GM19372 (cell line): ENCODE measurements at regions not wholly inside any gene's neighbourhood (a gene's known extent, or its start where the extent isn't known, plus 50 kb on each side); places are given as distances from the start of the nearest gene placed in this dataset.
"Not testable (repeated sequence)": the region's sequence is repeated elsewhere in the genome, so short reads cannot be mapped to it uniquely, and the experiment has no call there.

Experiments
- ATAC-seq: cut with Tn5 transposase; IDR thresholded peaks from one replicate; pipeline ENCODE4 v1.9.1; 2021; ENCODE audit warnings: mild to moderate bottlenecking, low read depth, moderate library complexity; ENCODE audit not compliant: unreplicated experiment

DNA sequence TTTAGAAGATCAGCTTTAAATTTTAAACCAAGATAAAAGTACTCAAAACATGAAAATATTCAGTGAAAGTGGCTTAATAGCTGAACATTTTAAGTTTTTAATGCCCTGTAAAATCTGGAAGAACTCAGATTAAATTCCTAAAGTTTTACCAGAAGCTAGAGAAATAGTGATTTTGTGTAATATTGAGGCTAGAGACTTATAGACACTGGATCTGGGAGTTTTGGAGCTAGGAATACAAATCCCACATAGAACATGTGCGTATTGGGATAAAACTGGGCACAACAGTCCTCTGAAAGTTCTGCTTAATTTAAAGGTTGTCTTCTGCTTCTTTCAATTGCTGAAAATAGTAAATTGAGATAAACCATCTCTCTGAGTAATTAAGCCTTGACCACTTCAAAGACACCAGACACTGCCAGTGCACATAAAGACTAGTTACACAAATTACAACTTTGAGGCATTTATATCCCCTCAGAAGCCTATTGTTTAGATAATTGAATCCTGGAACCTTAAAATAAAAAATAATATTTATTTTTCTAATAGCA is 1382.5 kb downstream of the OTOL1 start:
- ATAC-seq, result no peak

GRCh38 chr3:162884373-162884772 is 1387.8 kb downstream of the OTOL1 start:
- no peak for ATAC-seq

GRCh38 chr3:162892921-162893793 is 1396.5 kb downstream of the OTOL1 start:
- no peak for ATAC-seq

GRCh38 chr3:162897291-162897690 is 1400.7 kb downstream of the OTOL1 start:
- no peak for ATAC-seq

DNA sequence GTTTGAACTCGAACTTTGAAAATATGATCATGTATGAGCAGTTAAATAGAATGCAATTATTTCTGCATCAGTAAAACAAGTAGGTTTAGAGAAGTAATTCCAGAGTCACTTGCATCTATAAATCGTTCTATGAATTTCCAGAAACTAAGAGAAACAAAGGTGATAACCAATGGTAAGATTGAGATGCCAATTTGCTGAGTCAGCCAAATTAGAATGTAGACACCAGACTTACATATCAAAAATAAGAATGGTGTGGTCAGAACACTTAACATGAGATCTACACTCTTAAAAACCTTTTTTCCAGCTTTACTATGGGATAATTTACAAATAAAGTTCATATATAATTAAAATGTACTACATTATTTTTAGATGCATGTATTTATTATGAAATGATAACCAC is 1435.9 kb downstream of the OTOL1 start:
- no peak for ATAC-seq

GRCh38 chr3:162933656-162934055 is 1437.0 kb downstream of the OTOL1 start:
- no peak for ATAC-seq

GRCh38 chr3:162936706-162937105 is 1440.1 kb downstream of the OTOL1 start:
- no peak for ATAC-seq

DNA sequence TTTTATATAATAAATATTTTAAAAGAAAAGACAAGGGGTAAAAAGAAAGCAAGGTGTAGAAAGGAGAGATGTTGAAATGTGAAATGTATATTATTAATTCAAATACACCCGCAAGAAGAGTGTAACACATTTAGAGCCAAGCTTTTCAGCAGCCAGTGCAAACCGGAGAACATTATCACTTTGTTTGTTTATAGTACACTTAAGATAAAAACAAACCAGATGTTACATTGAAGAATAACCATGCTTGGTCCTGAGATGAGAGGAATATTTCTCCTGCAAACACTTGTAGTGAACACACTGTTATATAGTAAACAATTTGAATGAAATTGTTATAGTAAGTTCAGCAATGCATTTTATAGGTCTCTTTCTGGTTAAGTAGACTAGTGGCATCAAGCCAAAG is 1441.5 kb downstream of the OTOL1 start:
- ATAC-seq, result no peak

- no peak for ATAC-seq
Measured at GRCh38 chr3:162945626-162946025, 1449.0 kb downstream of the OTOL1 start.

DNA sequence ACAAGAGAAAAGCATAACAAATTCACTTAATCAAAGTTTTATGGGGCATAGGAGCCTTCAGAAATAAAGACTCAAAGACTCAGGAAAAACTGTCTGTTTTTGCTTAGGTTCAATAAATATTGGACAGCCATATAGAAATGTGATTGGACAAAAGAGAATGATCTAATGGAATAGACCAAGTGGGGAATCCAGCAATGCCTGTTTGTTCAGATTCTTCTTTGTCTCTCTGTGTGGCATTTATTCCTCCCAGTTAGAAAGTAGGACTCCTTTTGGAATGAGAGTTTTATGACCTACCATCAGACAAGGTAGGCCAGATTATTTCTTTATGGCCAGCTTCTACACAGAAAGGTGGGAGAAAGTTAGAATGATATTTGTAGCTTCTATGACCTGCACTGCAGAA is 1460.1 kb downstream of the OTOL1 start:
- ATAC-seq, result no peak

DNA sequence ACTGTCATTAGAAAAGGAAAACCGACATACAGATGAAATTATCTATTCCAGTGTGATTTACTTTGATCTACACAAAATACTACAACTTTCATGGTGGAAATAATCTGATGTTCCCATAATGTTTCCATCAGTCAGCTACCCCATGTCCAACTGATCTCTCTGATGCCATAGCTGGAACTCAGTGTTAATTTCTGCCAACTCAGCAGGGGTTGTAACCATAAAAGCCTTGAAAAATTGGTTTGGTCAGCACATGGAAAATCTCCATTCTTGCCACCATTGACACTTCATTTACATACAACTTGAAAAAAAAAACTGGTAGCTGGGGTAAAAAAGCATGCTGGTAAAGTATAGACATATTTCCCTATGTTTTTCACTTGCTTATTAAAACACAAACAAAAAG is 1463.7 kb downstream of the OTOL1 start:
- no peak for ATAC-seq

GRCh38 chr3:162970292-162970691 is 1473.7 kb downstream of the OTOL1 start:
- ATAC-seq, result no peak

GRCh38 chr3:162971715-162972114 is 1475.1 kb downstream of the OTOL1 start:
- ATAC-seq, result no peak

- no peak for ATAC-seq
Measured at GRCh38 chr3:162973428-162973917, 1476.9 kb downstream of the OTOL1 start.

DNA sequence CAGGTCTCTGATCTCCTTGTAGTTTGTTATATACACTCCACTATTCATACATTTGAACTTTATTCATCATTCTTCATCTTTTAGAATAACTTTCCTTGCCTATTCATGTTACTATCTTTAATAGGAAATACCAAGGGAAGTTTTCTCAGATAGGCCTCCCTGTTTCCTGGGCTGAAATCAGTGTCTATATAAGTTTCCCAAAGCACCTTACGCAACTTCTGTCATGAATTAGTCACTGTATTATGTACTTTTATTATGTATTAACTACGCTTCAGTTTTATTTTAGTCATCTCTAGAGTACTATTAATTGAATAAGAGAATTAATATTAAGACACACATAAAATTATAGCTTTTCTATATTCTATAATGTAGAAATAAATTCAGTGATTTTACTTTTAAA is 1481.5 kb downstream of the OTOL1 start:
- no peak for ATAC-seq

DNA sequence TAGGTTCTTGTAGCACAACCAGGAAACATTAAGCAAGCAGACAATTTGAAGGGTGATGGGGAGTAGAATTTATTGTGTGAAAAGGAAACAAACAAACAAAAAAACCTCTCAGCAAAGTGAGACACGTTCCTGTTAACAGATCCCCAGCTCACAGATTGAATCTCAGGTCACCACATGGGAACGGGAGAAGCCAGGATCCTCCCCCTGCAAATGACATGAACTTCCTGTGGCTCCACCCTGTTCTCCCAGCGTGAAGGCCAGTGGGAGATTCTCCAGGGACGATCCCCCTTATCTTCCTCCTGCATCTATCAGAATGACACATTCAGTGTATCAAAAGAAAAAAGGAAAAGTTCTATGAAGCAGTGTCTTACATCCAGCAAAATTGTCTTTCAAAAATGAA is 1488.1 kb downstream of the OTOL1 start:
- no peak for ATAC-seq

GRCh38 chr3:162987085-162987794 is 1490.6 kb downstream of the OTOL1 start:
- not testable (repeated sequence) for ATAC-seq

GRCh38 chr3:162992741-162993140 is 1496.1 kb downstream of the OTOL1 start:
- ATAC-seq, result no peak

- ATAC-seq, result no peak
Measured at GRCh38 chr3:162994165-162994564, 1497.6 kb downstream of the OTOL1 start.

- ATAC-seq, result no peak
Measured at GRCh38 chr3:162996368-162996767, 1499.8 kb downstream of the OTOL1 start.

- ATAC-seq, result no peak
Measured at GRCh38 chr3:162998205-162998604, 1501.6 kb downstream of the OTOL1 start.
